HK-2 (cell line): ENCODE measurements at regions not wholly inside any gene's neighbourhood (a gene's known extent, or its start where the extent isn't known, plus 50 kb on each side); places are given as distances from the start of the nearest gene placed in this dataset.

Experiments used
- DNase-seq: peaks from one replicate; pipeline ENCODE4 v3.0.0-alpha.2; 2018; ENCODE audit not compliant: unreplicated experiment

GRCh38 chr15:69530991-69531664 lies 78.5 kb downstream of the RPLP1 start:
- no peak for DNase-seq

- DNase-seq = no peak
Measured at GRCh38 chr15:69531665-69532027, 79.0 kb downstream of the RPLP1 start.

GRCh38 chr15:69532066-69532465 lies 79.4 kb downstream of the RPLP1 start:
- no peak for DNase-seq

- DNase-seq = no peak
Measured at GRCh38 chr15:69532856-69533255, 80.2 kb downstream of the RPLP1 start.

GRCh38 chr15:69533522-69533921 lies 80.9 kb downstream of the RPLP1 start:
- DNase-seq = no peak

- DNase-seq = no peak
Measured at GRCh38 chr15:69535101-69535638, 82.6 kb downstream of the RPLP1 start.

GRCh38 chr15:69535998-69536397 lies 83.4 kb downstream of the RPLP1 start:
- DNase-seq = no peak

- no peak for DNase-seq
Measured at GRCh38 chr15:69536726-69537512, 84.3 kb downstream of the RPLP1 start.

GRCh38 chr15:69537901-69538300 lies 85.3 kb downstream of the RPLP1 start:
- DNase-seq = no peak

GRCh38 chr15:69538379-69538778 lies 85.8 kb downstream of the RPLP1 start:
- DNase-seq = no peak

GRCh38 chr15:69539345-69539744 lies 86.7 kb downstream of the RPLP1 start:
- DNase-seq = no peak

GRCh38 chr15:69540622-69541021 lies 88.0 kb downstream of the RPLP1 start:
- no peak for DNase-seq

- no peak for DNase-seq
Measured at GRCh38 chr15:69542028-69542427, 89.4 kb downstream of the RPLP1 start.

GRCh38 chr15:69543681-69544364 lies 91.2 kb downstream of the RPLP1 start:
- no peak for DNase-seq

GRCh38 chr15:69544365-69545113 lies 91.9 kb downstream of the RPLP1 start:
- no peak for DNase-seq

GRCh38 chr15:69546182-69546581 lies 93.6 kb downstream of the RPLP1 start:
- no peak for DNase-seq

- DNase-seq = no peak
Measured at GRCh38 chr15:69548395-69549180, 96.0 kb downstream of the RPLP1 start.

- no peak for DNase-seq
Measured at GRCh38 chr15:69551391-69552056, 98.9 kb downstream of the RPLP1 start.

GRCh38 chr15:69552057-69552815 lies 99.6 kb downstream of the RPLP1 start:
- DNase-seq = no peak

- DNase-seq = no peak
Measured at GRCh38 chr15:69553686-69554085, 101.1 kb downstream of the RPLP1 start.
